HG02798 (cell line): ENCODE measurements at regions not wholly inside any gene's neighbourhood (a gene's known extent, or its start where the extent isn't known, plus 50 kb on each side); places are given as distances from the start of the nearest gene placed in this dataset.

Experiments
- ATAC-seq: cut with Tn5 transposase; IDR thresholded peaks from one replicate; pipeline ENCODE4 v1.9.1; 2021; ENCODE audit warnings: mild to moderate bottlenecking; ENCODE audit not compliant: unreplicated experiment, poor library complexity

DNA sequence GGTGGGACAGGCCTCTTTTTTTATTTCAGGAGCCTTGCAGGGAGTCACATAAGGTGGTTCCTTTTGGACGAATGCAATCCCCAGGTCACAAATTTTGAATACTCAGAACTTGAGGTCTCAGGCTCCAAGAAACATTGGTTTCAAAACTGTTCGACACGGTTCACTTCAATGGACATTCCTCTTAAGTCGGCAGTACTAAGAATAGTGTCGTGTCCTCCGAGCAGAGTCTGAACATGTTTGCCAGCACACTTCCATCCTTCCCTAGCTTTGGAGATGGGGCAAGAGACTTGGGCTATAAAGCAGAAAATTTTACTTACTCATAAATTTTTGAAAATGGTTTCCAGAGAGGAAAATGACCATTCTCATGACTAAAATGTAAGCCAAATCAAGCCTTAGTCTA, 265.4 kb downstream of the THBS2 start:
- no peak for ATAC-seq

DNA sequence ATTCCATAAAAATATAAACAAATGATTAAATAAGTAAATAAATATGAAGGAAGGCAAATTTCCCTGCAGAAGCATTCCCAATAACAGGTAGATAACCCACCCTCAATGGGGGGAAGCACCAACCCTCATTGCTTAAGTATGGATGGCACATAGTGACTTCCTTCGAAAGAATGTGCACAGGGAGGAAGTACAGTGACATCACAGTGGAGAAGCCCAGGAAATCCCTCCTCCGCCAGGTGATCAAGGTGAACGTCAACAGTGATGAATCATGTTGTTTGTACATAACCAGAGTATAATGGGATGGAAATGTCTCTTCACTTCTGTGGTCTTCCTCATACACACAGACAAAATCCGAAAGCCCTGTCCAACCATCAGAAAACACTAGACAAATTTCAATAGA, 267.9 kb downstream of the THBS2 start:
- ATAC-seq, result no peak

DNA sequence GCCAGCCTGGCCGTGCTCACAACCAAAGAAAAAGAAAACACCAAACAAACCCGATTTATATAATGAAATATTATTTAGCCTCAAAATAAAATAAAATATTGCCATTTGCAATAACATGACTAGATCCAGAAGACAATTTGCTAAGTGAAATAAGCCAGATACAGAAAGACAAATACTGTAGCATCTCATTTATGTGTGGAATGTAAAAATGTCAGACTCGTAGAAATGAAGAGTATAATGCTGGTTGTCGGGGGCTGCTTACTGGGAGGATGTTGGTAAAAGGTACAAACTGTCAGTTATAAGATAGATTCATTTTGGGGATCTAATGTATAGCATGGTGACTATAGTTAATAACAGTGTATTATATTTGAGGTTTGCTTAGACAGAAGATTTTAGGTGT, 269.7 kb downstream of the THBS2 start:
- no peak for ATAC-seq

DNA sequence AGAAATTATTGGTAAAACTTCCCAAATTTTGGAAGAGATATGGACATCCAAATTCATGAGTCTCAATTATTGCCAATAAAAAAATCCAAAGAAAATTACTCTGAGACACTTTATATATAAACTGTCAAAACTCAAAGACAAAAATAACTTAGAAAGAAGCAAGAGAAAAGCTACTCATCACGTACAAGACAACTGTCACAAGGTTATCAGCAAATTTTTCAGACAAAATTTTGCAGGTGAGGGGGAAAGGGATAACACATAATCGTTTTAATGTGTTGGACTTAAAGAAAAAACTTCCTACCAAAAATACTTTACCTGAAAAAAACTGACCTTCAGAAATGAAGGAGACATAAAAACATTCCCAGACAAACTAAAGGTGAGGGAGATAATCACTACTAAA, 272.5 kb downstream of the THBS2 start:
- no peak for ATAC-seq

DNA sequence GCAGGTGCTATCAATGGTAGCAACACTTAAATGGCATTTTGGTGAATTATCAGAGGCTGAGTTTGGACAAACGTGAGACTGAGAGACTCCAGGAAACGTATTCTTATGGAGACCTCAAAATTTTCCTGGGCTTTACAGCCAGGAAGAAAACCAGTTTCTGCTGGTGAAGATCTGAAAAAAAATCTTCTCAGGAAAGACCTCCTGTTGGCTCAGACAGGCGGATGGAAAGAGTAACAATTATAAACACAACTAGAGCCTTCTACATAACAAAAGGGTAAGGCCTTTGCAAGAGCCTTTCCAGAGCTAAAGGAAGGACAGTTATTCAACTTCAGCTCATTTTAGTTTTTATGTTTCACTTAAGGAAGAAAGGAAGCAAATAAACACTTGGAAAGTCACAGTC, 274.4 kb downstream of the THBS2 start:
- no peak for ATAC-seq

DNA sequence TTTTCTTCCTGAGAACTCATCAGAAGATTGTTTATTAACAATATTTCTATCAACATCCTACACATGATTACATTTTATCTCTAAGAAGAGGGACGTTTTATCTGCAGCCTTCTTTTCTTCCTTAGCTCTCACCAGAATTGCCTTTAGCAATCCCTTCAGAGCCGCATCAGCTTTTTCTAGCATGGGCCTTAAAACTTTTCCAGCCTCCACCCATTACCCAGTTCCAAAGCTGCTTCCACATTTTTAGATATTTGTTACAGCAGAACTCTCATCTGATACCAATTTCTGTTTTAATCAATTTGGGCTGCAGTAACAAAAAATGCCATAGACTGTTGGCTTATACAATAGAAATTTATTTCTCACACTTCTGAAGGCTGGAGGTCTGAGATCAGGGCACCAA, 281.5 kb downstream of the THBS2 start:
- no peak for ATAC-seq

DNA sequence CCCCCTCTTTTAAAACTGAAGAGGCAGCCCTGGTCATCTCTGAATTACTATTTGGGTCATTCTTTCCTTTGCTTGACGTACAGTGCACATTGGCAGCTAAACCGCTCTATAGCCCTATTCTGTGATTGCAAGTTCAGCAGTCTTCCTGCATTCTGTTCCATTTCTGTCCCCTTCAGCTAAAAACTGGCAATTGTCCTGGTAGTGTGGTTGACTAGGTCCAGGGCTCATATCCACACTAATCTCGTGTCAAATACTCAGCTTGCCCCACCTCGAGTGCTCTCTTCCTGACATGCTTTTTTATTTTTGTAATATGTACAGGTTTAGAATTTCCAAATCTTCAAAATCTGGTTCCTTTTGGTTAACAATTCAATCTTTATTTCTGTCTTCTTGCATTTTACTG, 282.1 kb downstream of the THBS2 start:
- no peak for ATAC-seq

DNA sequence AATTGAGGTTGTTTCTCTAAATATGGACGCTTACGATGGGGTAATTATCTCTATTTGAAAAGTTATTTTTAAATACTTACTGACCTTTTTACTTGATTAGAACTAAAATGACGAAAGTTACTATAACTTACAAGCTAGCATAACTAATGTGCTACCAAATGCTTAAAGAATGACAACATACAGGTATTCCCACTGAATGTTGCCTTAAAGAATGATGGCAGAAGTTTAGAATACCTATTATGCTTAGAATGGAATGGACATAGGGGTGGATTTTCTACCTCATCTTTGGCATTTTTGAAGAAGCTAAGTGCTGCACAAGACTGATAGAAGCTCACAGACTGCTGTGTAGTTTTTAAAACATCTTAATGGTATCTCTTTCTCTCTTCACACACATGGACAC, 284.8 kb downstream of the THBS2 start:
- ATAC-seq, result no peak

DNA sequence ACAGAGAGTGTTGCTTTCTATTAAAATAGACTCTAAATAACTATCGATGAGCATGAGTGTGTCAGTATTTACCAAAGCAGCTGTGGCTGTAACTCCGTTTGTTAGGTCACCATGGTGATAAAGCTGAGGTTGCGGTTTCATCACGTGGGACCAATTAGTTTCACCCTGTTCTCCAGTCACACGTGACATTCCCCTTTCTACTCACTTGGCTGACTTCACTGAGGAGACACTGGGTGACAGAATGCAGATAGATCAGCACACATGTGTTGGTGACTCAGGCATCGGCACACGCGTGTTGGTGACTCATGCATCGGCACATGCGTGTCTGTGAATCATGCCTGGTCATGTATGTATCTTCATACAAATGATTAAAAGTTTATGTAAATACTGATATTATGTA, 285.4 kb downstream of the THBS2 start:
- no peak for ATAC-seq

DNA sequence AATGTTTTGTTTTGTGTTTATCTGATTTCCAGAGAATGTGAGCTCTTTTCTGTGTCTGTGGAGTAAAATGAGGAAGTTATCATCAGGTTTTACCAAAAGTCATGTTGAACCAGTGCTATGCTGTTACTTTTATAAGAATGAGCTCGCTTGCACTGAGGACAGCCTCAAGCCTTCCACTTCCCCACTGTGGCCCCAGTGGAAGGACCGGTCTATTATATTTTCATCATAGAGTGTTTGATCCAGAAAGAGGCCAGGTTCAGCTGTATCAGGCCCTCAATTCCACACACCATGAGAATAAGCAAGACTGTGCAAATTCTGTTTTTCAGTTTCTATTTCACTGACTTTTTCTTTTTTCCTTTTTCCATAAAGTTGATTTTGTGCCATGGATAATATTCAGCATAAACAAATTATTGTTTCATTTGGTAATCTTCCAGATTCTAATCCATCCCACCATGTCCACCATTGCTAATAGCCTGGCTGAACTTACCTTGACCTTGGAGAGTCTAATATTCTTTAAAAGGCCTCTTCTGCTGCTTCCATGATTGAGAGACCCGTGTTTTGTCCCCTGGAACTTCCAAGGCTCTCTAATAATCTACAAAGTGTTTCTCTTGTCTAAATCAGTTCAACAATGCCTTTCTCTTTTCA, 286.2 kb downstream of the THBS2 start:
- ATAC-seq, result no peak

DNA sequence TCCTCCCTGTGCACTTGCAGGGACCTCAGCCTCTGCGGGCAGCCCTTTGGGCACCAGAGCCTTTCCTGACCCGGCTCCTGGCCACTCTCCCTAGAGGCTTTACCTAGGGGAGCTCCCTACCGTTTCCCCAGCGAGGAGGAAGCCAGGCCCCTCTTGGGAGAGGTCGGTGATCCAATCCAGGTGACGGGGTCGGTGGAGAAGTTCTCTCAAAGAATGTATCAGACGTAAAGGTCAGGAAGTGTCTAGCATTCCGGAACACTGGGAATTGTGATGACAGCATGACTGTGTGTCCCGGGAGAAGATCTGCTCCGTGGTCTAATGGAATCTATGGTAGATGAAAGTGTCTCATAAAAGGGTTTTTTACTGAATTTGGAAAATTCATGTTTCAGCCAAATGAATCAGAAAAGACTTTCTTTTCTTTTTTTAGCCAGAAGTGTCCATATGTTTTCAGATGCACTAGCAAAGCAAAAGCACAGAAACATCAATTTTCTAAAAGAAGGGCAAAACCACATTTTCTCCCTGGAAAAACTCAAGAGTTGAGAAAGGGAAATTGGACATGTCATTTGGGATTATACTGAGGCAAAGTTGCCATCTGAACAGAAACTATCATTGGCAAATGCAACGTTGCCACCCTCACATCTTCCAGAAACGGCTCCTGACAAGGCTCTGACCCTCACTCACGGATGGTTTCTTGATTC, 289.4 kb downstream of the THBS2 start:
- no peak for ATAC-seq

DNA sequence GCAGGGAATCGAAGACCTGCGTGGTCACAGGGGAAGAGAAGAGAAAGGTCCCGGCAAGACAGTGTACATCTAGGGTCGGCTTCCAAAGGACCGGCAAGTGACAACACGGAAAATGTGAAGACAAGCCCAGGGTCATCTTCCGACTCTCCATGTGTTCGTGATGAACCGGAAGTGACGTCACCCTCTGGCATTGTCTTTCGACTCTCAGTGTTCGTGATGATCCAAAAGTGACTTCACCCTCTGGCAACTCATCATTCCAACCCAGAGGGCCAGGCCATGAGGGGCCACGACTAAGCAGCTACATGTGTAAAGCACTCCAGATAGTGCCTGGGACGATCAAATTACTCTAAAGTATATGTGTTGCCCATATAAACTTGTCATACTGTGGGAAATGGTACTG, 290.8 kb downstream of the THBS2 start:
- ATAC-seq, result no peak

DNA sequence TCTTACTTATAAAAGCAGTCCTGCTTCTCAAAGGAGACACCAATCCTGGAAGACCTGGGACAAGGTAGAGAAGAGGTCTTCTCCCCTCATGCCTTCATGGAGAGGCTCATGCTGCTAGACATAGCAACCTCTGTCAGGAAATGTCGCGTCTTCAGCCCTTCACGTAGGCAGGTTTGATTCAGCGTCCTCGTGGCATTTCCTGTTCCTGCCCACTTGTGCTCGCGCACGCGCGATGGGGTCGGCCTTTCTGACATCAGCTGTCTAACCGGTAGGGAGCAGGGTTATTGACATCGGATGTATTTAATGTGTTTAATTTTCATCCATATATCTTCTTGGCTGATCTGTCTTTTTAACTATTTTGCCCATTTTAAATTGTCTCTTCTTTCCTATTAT, 292.4 kb downstream of the THBS2 start:
- ATAC-seq, result no peak

DNA sequence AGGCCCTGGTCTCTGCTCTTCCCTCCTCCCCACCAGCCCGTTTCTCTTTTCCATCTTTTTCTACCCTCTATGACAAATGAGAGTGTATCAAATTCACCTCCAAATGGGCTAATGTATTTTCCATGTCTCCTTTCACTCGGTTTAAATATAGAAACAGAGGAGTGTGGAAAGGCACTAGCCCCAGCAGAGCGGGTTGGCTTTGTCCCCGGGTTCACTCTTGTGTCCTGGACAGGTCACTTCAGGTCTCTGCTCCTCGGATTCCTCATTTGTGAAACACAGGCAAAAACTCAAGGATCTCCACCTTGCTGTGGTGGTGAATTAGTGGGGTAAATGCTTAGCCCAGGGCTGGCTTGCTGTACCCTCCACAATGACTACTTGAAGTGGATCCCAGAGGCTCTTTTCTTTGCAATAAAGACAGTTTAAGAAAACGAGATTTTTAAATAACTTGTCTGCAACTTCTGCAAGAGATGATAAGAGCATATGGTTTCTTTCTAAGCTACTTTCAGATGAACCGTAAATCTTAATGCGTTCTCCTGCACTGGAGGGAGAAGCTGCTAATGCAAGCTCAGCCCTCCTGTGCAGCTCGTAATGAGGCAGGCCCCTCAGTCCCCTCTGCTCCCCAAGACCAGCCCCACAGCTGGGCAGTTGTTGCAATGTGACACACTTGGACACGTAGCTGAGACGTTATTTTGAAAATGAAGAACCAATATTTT, 292.9 kb downstream of the THBS2 start:
- no peak for ATAC-seq

DNA sequence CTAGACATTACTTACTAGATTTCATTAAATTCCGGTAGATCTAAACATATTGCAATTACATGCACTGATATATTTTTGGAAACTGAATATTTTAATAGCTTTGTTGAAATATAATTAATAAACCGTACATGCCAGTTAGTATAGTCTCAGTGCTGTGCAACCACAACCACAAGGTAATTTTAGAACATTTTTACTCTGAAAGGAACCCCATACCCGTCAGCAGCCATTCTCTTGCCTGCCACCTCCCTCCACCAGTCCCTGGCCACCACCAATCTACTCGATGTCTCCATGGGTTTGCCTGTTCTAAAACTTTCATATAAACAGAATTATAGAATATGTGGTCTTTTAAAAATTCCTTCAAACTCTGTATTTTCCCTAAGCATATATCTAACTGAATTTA, 293.9 kb downstream of the THBS2 start:
- no peak for ATAC-seq

DNA sequence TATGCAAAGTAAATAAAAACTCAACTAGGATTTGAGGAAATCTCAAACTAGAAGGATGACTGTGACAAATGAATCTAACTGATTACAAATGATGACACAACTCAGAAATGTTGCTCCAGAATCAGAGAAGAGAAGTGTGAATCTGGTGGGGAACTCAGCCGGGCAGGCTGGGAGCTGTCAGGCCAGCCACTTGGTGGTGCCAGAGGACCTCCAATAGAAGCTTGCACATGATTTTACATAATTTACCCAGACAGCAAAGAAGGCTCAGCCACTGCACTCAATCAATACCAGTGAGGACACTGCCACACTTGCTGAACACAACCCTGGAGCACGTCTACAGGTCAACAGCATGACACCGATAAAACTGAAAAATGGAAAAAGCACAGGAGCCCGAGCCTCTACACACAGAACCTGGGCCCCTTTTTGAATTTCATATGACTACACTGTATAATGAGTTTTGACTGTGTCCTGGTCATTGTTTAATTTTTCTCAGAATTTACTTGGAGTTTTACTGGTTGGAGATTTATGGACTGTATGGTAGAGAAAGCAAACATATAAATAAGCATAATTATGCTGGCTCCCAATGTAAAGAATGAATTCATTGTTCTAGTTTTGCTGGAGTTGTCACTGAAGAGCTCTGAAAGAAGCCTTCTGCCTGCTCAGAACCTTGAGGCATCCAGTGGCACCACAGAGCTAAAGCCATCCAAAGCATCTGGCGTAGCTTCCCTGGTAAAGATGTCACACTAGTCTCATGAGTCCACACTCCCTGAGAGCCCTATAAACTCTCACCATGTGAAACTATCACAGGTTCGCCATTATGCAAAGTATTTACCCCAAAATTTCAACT, 296.5 kb downstream of the THBS2 start:
- ATAC-seq, result peak; percentile 83

DNA sequence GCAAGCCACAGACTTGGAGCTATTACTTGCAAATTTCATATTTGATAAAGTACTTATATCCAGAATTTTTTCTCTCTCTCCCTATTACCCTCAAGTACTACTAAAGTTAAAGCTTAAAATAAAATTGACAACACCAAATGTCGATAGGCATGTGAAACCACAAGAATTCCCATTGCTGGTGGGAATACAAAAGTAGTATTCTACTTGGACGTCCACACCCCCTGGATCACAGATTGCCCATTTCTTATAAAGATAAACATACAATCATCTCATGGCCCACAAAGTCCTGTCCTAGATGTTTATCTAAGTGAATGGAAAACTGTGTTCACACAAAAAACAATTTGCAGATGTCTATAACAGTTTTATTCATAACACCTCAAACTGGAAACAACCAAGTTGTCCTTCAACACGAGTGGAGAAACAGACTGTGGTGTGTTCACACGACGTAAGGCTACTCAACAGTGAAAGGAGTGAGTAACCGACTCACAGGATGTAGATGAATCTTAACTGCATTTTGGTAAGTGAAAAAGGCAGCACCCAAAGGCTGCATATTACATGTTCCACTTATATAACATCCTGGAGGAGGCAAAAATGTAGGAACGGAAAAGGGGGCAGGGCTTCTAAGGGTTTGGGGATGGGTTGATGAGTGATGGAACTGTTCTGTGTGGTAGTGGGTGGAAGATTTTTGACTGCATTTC, 297.4 kb downstream of the THBS2 start:
- ATAC-seq, result no peak

DNA sequence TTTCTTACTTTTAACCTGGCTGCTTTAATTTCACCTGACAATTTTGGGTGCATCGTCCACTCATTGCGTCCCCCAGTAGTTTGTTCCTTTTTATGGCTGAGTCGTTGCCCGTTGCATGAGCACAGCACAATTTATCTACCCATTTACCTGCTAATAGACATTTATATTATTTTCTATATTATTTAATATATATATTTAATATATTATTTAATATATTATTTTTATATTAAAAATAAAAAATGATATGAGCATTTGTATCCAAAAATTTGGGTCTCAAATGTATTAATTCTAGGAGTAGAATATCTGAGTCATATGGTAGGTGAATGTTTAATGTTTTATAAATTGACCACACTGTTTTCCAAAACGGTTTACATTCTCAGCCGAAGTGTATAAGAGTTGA, 300.2 kb downstream of the THBS2 start:
- no peak for ATAC-seq

DNA sequence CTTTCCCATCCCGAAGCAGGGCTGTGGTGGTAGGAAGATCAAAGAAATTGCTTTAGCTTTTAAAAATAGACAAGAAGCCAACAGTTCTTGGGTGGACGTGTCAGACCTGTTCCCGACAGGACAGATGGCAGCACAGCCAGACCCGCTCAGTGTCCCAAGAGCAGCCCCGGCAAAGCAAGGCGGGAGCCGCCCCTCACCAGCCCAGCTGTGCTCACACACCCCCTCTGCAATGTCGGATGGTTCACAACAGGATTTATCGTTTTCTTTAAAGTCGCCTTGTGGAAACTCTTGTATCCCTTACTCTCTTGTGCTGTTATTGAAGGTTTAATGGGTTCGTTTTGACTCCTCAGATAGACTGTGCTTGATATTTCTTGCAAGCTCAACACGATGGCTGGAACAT, 302.4 kb downstream of the THBS2 start:
- ATAC-seq, result no peak

DNA sequence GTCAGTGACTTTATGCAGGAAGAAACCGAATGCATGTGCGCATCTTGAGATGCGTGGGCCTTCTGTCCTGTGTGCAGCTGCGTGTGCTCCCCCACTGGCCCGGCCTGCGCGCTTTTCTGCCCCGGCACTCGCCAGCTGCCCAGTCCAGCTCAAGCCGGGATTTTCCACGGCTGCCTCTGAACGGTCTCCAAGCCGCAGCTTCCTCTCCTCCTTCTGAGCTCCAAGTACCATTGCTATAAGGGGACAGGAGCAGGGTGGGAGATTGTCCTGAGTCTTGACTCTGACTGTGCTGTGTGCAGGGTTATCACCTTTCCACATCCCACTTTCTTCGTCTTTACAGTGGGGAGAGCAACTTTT, 302.8 kb downstream of the THBS2 start:
- ATAC-seq, result no peak
